OCI-LY3 (cell line): ENCODE measurements at regions not wholly inside any gene's neighbourhood (a gene's known extent, or its start where the extent isn't known, plus 50 kb on each side); places are given as distances from the start of the nearest gene placed in this dataset.

Experiments used
- EZH2phosphoT487 ChIP-seq: fragments of 200-600 bp; shearing (Covaris generic); IDR thresholded peaks from 2 replicates; pipeline ENCODE4 v1.6.1; 2018; ENCODE audit warnings: antibody characterized with exemption, mixed run types, low read depth
- TF ChIP-seq, protein P1 (sequence below): fragments of 200-600, 300-600 bp; sonication (generic); IDR thresholded peaks from 2 replicates; pipeline ENCODE4 v1.5.1; 2014; ENCODE audit warnings: antibody characterized with exemption, low read length, low read depth

DNA sequence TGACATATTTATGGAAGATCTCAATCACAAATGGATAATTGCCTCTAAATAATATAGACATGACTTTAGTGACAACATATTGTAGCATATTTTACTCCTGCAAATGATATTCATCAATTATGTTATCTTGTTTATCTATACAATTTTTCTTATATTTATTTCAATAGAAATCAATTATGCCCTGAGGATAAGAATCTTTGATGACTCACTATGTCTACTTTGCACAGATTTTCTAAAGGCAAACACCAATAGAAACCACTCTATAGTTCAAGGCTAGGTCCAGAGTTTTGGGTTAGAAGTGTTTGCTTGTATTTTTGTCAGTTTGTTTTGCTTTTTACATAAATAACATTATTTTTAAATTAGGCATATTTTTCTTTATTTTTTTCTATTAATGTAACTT is 879.0 kb downstream of the LTN1 start:
- TF ChIP-seq, protein P1, sequence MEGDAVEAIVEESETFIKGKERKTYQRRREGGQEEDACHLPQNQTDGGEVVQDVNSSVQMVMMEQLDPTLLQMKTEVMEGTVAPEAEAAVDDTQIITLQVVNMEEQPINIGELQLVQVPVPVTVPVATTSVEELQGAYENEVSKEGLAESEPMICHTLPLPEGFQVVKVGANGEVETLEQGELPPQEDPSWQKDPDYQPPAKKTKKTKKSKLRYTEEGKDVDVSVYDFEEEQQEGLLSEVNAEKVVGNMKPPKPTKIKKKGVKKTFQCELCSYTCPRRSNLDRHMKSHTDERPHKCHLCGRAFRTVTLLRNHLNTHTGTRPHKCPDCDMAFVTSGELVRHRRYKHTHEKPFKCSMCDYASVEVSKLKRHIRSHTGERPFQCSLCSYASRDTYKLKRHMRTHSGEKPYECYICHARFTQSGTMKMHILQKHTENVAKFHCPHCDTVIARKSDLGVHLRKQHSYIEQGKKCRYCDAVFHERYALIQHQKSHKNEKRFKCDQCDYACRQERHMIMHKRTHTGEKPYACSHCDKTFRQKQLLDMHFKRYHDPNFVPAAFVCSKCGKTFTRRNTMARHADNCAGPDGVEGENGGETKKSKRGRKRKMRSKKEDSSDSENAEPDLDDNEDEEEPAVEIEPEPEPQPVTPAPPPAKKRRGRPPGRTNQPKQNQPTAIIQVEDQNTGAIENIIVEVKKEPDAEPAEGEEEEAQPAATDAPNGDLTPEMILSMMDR, result no peak
- no peak for TF ChIP-seq EZH2phosphoT487
